Gastrocnemius medialis (tissue), 4 donors: ENCODE measurements at regions not wholly inside any gene's neighbourhood (a gene's known extent, or its start where the extent isn't known, plus 50 kb on each side); places are given as distances from the start of the nearest gene placed in this dataset.

ENCODE experiments used
- POLR2A ChIP-seq, 2 donors: fragments of 450-650 bp; IDR thresholded peaks; one replicate each; pipeline ENCODE4 v1.6.1; 2017; ENCODE audit warnings: antibody characterized with exemption in 2 of 2, mild to moderate bottlenecking in 2 of 2, moderate library complexity in 2 of 2
- TF ChIP-seq, protein P1 (sequence below), 5 experiments: fragments of 450-650 bp in 3 of 5; fragments of 200-600 bp in 2 of 5; sonication (generic) in 2 of 5; IDR thresholded peaks in 4 of 5; conservative IDR thresholded peaks in 1 of 5; 1 replicate in 4 of 5; 2 replicates in 1 of 5; pipeline ENCODE4 v1.5.1; 2016 to 2019; ENCODE audit warnings: antibody characterized with exemption in 5 of 5, mild to moderate bottlenecking in 3 of 5, moderate library complexity in 3 of 5

DNA sequence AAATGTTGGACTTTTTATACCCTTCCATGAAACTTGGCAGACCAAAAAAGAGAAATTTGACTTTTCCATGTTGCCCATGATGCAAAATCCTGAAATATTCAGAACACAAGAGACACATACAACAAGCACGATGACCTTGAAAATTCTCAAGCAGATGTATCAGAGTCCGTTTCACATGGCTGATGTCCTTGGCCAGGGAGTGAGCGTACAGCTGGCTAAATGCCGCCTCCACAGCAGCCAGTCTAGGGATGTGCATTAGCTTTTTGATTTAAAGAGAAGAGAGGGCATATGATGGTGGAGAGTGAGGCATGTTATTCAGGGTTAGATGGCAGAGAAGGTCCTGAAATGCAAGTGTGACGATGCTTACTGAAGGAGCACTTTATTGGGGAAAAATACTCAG is 148.0 kb upstream of the SEMA6A start:
- TF ChIP-seq, protein P1, sequence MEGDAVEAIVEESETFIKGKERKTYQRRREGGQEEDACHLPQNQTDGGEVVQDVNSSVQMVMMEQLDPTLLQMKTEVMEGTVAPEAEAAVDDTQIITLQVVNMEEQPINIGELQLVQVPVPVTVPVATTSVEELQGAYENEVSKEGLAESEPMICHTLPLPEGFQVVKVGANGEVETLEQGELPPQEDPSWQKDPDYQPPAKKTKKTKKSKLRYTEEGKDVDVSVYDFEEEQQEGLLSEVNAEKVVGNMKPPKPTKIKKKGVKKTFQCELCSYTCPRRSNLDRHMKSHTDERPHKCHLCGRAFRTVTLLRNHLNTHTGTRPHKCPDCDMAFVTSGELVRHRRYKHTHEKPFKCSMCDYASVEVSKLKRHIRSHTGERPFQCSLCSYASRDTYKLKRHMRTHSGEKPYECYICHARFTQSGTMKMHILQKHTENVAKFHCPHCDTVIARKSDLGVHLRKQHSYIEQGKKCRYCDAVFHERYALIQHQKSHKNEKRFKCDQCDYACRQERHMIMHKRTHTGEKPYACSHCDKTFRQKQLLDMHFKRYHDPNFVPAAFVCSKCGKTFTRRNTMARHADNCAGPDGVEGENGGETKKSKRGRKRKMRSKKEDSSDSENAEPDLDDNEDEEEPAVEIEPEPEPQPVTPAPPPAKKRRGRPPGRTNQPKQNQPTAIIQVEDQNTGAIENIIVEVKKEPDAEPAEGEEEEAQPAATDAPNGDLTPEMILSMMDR (IDR thresholded peaks at IDR 0.05 in 4 of 5, conservative IDR thresholded peaks at IDR 0.05 in 1 of 5), result no peak
- no peak for TF ChIP-seq POLR2A (IDR thresholded peaks at IDR 0.05)
